ENCODE measurements at regions not wholly inside any gene's neighbourhood (a gene's known extent, or its start where the extent isn't known, plus 50 kb on each side); places are given as distances from the start of the nearest gene placed in this dataset.

- no peaks in the 10 kb centered on the region for H3K4me1 ChIP-seq
- no peaks in the 10 kb centered on the region for H3K36me3 ChIP-seq
- intact Hi-C loops (cut with DNase I), result no loop called here
- no peak for TF ChIP-seq CTCF (IDR thresholded peaks at IDR 0.05)
- no peak for DNase-seq
- no peak overlapping the region for H3K4me3 ChIP-seq
- WGBS, 2 donors, result 53 to 69% methylated on average over 9 of the region's 9 CpGs
- ATAC-seq, result no peak
- H3K9me3 ChIP-seq, result no peaks in the 10 kb centered on the region
- H3K27ac ChIP-seq, result no peak overlapping the region
- H3K27me3 ChIP-seq, result no peaks in the 10 kb centered on the region
Observed at GRCh38 chr15:26201177-26201858, 338.2 kb upstream of the ATP10A start.

DNA sequence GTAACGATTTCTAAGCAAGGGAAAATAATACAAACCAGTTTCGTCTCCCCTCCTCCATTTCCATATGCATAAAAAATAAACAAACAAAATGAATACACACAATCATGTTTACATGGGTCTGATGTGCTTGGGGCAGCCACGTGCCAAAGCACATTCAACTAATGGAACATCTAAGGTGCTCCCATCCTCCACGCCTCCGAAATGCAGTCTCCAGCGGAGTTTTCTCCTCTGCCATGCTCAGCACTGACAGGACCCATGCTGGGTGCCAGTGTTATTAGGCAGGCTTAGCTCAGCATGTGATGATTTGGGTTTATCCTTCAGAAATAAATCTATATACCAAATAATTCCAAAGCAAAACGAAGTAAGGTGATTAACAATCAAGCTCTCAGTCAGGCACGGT, 337.3 kb upstream of the ATP10A start:
- no peaks in the 10 kb centered on the region for H3K27me3 ChIP-seq
- DNase-seq (no peak), ATAC-seq (no peak)
- no peak overlapping the region for H3K4me3 ChIP-seq
- 48 to 52% methylated on average over 8 of the region's 8 CpGs for WGBS, 2 donors
- intact Hi-C loops (cut with DNase I), result no loop called here
- no peaks in the 10 kb centered on the region for H3K4me1 ChIP-seq
- no peak for TF ChIP-seq CTCF (IDR thresholded peaks at IDR 0.05)
- no peaks in the 10 kb centered on the region for H3K36me3 ChIP-seq
- no peak overlapping the region for H3K27ac ChIP-seq
- H3K9me3 ChIP-seq, result no peaks in the 10 kb centered on the region

DNA sequence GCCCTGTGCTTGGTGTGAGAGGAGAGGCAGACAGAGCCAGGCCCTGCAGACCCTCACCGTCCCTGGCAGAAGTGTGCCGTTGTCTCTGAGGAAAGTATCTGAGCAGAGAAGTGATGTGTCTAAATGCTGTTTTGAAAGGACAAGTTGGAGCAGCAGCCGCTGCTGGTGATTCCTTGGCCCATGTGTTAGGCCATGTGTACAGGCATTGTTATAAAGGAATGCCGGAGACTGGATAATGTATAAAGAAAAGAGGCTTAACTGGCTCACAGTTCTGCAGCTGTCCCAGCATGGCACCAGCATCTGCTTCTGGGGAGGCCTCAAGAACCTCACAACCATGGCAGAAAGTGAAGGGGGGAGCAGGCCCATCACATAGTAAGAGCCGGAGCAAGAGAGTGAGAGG, 334.6 kb upstream of the ATP10A start:
- ATAC-seq (no peak), DNase-seq (no peak)
- 86 to 92% methylated on average over 5 of the region's 5 CpGs for WGBS, 2 donors
- Histone ChIP-seq H3K9me3 (no peaks in the 10 kb centered on the region), H3K4me3 (no peak overlapping the region), H3K27ac (no peak overlapping the region), H3K27me3 (no peaks in the 10 kb centered on the region), H3K4me1 (no peaks in the 10 kb centered on the region), H3K36me3 (no peaks in the 10 kb centered on the region)
- no peak for TF ChIP-seq CTCF (IDR thresholded peaks at IDR 0.05)
- intact Hi-C loops (cut with DNase I), result no loop called here

GRCh38 chr15:26197060-26197459, 333.9 kb upstream of the ATP10A start:
- H3K36me3 ChIP-seq, result no peaks in the 10 kb centered on the region
- no peaks in the 10 kb centered on the region for H3K9me3 ChIP-seq
- no peaks in the 10 kb centered on the region for H3K4me1 ChIP-seq
- no peak overlapping the region for H3K4me3 ChIP-seq
- no peak for DNase-seq
- no peaks in the 10 kb centered on the region for H3K27me3 ChIP-seq
- no peak for TF ChIP-seq CTCF (IDR thresholded peaks at IDR 0.05)
- no peak for ATAC-seq
- intact Hi-C loops (cut with DNase I), result no loop called here
- no peak overlapping the region for H3K27ac ChIP-seq
- WGBS, 2 donors, result 40 to 67% methylated on average over 1 of the region's 1 CpG
